ENCODE measurements at regions not wholly inside any gene's neighbourhood (a gene's known extent, or its start where the extent isn't known, plus 50 kb on each side); places are given as distances from the start of the nearest gene placed in this dataset.

DNA sequence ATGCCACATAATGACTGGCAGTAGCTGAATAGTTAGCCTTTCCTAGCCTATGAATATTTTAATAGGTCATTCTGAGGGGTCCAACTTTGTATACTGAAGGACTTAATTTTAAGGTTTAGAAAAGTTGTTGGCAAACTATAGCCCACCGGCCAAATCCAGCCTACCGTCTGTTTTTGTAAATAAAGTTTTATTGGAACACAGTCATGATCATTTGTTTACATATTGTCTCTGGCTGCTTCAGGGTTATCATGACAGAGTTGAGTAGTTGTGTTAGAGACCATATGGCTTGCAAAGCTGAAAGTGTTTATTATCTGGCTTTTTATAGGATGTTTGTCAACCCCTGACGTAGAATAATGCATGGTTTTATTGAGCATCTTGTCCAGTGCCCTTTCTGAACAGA, 73.4 kb downstream of the NTMT2 start:
- TF ChIP-seq, protein P1, sequence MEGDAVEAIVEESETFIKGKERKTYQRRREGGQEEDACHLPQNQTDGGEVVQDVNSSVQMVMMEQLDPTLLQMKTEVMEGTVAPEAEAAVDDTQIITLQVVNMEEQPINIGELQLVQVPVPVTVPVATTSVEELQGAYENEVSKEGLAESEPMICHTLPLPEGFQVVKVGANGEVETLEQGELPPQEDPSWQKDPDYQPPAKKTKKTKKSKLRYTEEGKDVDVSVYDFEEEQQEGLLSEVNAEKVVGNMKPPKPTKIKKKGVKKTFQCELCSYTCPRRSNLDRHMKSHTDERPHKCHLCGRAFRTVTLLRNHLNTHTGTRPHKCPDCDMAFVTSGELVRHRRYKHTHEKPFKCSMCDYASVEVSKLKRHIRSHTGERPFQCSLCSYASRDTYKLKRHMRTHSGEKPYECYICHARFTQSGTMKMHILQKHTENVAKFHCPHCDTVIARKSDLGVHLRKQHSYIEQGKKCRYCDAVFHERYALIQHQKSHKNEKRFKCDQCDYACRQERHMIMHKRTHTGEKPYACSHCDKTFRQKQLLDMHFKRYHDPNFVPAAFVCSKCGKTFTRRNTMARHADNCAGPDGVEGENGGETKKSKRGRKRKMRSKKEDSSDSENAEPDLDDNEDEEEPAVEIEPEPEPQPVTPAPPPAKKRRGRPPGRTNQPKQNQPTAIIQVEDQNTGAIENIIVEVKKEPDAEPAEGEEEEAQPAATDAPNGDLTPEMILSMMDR (conservative IDR thresholded peaks at IDR 0.05), result no peak
- no peak for TF ChIP-seq ZFX (IDR thresholded peaks at IDR 0.05)
- no peak overlapping the region for H3K27ac ChIP-seq

DNA sequence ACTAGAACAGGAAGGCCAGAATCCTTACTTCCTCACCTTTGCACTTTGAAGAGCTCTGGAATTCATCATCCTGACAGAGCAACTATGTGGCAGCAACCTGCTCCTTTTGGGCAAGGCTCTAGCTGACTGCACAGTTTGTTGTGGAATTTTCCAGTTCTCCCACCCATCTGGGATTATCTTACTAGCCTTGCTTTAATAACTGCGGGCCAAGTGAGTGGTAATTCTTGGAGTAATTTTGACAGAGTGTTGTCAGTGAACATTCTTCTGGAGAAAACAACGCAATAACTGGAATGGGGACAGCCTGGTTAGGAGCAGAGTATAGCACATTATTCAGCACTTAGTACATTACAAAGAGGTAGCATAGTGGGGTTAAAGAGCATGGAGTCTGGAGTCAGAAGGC, 75.3 kb downstream of the NTMT2 start:
- H3K27ac ChIP-seq, result no peak overlapping the region
- no peak for TF ChIP-seq ZFX (IDR thresholded peaks at IDR 0.05)
- TF ChIP-seq, protein P1 (conservative IDR thresholded peaks at IDR 0.05), result no peak

DNA sequence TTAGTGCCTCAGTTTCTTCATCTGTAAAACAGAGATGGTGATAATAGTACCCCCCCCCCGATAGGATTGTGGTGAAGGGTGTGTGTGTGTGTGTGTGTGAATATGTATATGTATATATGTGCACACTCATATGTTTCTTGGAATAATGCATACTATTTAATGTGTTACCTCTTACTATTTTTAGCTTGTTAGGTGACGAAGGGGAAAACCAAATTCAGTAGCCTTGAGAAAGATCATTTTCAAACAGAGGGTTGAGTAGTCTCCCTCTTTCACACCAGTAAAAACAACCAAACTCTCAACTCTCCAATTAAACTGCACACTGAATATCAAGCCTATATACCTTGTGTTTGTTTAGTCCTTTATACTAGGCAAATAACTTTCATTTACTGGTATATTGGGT, 75.7 kb downstream of the NTMT2 start:
- no peak overlapping the region for H3K27ac ChIP-seq
- TF ChIP-seq, protein P1 (conservative IDR thresholded peaks at IDR 0.05), result no peak
- TF ChIP-seq ZFX (IDR thresholded peaks at IDR 0.05), result no peak

DNA sequence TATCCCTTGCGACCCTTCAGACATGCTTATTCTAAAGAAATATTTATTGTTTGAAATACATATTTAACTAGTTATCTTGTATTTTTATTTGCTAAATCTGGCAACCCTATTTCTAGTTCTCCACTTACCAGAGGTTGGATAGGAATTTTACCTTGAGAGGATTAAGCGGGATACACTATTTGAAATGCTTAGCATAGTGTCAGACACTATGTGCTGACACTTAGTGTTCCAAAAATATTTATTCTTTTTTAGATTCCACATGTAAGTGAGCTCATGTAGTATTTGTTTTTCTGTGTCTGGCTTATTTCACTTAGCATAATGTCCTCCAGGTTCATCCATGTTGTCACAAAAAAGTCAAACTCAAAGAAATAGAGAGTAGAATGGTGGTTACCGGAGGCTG, 78.7 kb downstream of the NTMT2 start:
- no peak for TF ChIP-seq ZFX (IDR thresholded peaks at IDR 0.05)
- TF ChIP-seq, protein P1 (conservative IDR thresholded peaks at IDR 0.05), result no peak
- H3K27ac ChIP-seq, result no peak overlapping the region

DNA sequence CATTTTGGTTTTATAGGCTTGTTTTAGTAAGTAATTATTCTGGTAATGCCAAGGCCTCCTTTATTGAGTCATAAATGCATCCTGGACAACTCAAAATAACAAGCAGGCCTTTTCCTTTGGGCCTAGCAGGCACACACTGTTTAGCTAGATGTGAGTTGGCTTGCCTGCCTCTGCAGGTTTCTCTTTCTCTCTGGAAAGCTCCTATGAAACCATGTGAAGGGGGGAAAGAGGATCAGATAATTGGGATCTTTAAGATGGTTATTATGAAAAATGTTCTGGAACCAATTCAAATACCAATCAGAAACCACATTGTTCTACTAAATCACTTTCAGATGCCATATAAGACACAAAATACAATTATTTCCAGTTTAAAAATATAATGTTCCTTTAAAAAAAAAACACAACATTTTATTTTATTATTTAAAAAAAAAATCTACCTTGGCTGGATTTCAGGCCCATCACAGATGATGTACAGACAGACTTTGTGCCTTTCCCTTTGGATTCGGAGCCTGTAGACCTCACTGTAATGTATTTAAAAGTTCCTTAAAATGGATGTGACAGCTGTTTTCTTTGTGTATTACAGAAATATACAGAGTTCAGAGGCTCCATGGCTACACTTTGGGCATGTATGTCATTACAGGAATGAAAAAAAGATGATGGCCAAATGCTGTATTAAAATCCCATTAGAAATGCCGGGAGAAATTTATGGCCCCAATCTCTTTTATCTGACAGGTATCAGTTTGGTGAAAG, 80.2 kb downstream of the NTMT2 start:
- TF ChIP-seq, protein P1 (conservative IDR thresholded peaks at IDR 0.05), result no peak
- TF ChIP-seq ZFX (IDR thresholded peaks at IDR 0.05), result no peak
- H3K27ac ChIP-seq, result no peak overlapping the region

DNA sequence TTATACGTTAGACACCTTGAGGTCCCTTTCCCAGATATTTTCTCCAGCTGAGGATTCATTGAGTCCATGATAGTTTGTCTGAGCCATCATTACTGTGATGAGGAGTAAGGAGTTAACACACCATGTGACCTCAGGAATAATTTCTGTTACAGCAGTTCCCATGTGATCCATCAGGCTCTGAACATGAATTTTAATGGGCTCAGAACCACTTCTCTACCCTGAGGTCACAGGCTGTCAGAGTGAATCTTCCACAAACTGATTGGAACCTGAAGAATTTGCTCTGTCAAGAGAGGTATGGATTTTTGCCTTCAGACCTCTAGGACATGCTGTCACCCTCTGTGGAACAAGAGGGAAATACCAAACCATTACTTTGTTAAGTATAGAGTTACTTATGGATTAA, 81.0 kb downstream of the NTMT2 start:
- TF ChIP-seq, protein P1 (conservative IDR thresholded peaks at IDR 0.05), result no peak
- TF ChIP-seq ZFX (IDR thresholded peaks at IDR 0.05), result no peak

DNA sequence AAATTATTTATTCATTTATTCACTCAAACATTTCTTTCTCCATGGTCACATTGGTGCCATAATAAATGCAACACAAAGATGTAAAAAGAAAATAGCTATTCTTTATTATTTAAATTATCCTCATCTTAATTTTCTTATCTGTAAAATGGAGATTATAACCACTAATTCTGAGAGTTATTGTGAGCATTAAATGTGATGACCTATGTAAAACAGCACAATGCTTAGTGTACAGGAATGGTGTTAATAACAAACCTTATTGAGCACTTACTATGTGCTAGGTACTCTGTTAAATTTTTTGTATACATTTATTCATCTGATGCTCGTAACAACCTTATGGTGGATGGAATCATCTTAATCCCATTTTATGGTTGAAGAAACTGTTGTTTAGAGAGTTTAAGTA, 84.6 kb downstream of the NTMT2 start:
- TF ChIP-seq, protein P1 (conservative IDR thresholded peaks at IDR 0.05), result no peak
- TF ChIP-seq ZFX (IDR thresholded peaks at IDR 0.05), result no peak
- H3K27ac ChIP-seq, result no peak overlapping the region

More for the DNA sequence above, 81.0 kb downstream of the NTMT2 start:
- no peak overlapping the region for H3K27ac ChIP-seq
